Parathyroid adenoma (tissue), 2 donors: ENCODE measurements at regions not wholly inside any gene's neighbourhood (a gene's known extent, or its start where the extent isn't known, plus 50 kb on each side); places are given as distances from the start of the nearest gene placed in this dataset.

Experiments used
- H2AFZ ChIP-seq: fragments of 300-600 bp; sonication (generic); one replicate; pipeline ENCODE4 v1.7.0; 2017; ENCODE audit warnings: antibody characterized with exemption, mild to moderate bottlenecking
- H3K27ac ChIP-seq: fragments of 300-600 bp; sonication (generic); one replicate; pipeline ENCODE4 v1.7.0; 2017
- H3K27me3 ChIP-seq: fragments of 300-600 bp; sonication (generic); one replicate; pipeline ENCODE4 v1.7.0; 2017; ENCODE audit warnings: low read length; ENCODE audit not compliant: control insufficient read depth, insufficient read depth
- H3K36me3 ChIP-seq: fragments of 300-600 bp; sonication (generic); one replicate; pipeline ENCODE4 v1.7.0; 2017; ENCODE audit warnings: low read length; ENCODE audit not compliant: control insufficient read depth, insufficient read depth
- H3K4me1 ChIP-seq: fragments of 300-600 bp; sonication (generic); one replicate; pipeline ENCODE4 v1.7.0; 2017; ENCODE audit warnings: control low read depth
- H3K4me2 ChIP-seq: fragments of 300-600 bp; sonication (generic); one replicate; pipeline ENCODE4 v1.7.0; 2017; ENCODE audit warnings: low read length
- H3K4me3 ChIP-seq: fragments of 300-600 bp; sonication (generic); one replicate; pipeline ENCODE4 v1.7.0; 2017; ENCODE audit warnings: low read depth, low read length
- H3K79me2 ChIP-seq: fragments of 300-600 bp; sonication (generic); one replicate; pipeline ENCODE4 v1.7.0; 2017; ENCODE audit warnings: control low read depth
- H3K9ac ChIP-seq: fragments of 300-600 bp; sonication (generic); one replicate; pipeline ENCODE4 v1.7.0; 2017; ENCODE audit warnings: mild to moderate bottlenecking
- H3K9me3 ChIP-seq: fragments of 300-600 bp; sonication (generic); one replicate; pipeline ENCODE4 v1.7.0; 2017; ENCODE audit warnings: low read length; ENCODE audit not compliant: control insufficient read depth
- CTCF ChIP-seq: fragments of 300-600 bp; sonication (generic); IDR thresholded peaks from one replicate; pipeline ENCODE4 v1.7.0; 2017; ENCODE audit warnings: antibody characterized with exemption, mild to moderate bottlenecking
- donor health status: primary hyperparathyroidism.

GRCh38 chr10:86599729-86600128, 54.6 kb upstream of the OPN4 start:
- Histone ChIP-seq H3K27me3 (no peaks in the 10 kb centered on the region), H3K9ac (no peak overlapping the region), H3K9me3 (no peaks in the 10 kb centered on the region), H3K4me3 (no peak overlapping the region), H3K4me1 (no peaks in the 10 kb centered on the region), H3K4me2 (no peak overlapping the region), H2AFZ (peak overlapping the region; percentile 38), H3K36me3 (no peaks in the 10 kb centered on the region), H3K27ac (no peak overlapping the region), H3K79me2 (no peaks in the 10 kb centered on the region)
- TF ChIP-seq CTCF: no peak

- H3K9ac ChIP-seq: no peak overlapping the region
- no peaks in the 10 kb centered on the region for H3K9me3 ChIP-seq
Observed at GRCh38 chr10:86600296-86600695, 54.1 kb upstream of the OPN4 start.

GRCh38 chr10:86601956-86602602, 52.3 kb upstream of the OPN4 start:
- no peak overlapping the region for H3K4me3 ChIP-seq
- H3K79me2 ChIP-seq: no peaks in the 10 kb centered on the region
- TF ChIP-seq CTCF: no peak

More at GRCh38 chr10:86600296-86600695, 54.1 kb upstream of the OPN4 start:
- Histone ChIP-seq H3K27me3 (no peaks in the 10 kb centered on the region), H3K27ac (no peak overlapping the region), H2AFZ (no peak overlapping the region), H3K4me3 (no peak overlapping the region), H3K36me3 (no peaks in the 10 kb centered on the region), H3K79me2 (no peaks in the 10 kb centered on the region), H3K4me2 (no peak overlapping the region), H3K4me1 (no peaks in the 10 kb centered on the region)
- no peak for TF ChIP-seq CTCF

GRCh38 chr10:86603256-86603655, 51.1 kb upstream of the OPN4 start:
- Histone ChIP-seq H3K9me3 (no peaks in the 10 kb centered on the region), H3K79me2 (no peaks in the 10 kb centered on the region), H2AFZ (no peak overlapping the region), H3K27me3 (no peaks in the 10 kb centered on the region), H3K27ac (no peak overlapping the region), H3K4me1 (no peaks in the 10 kb centered on the region), H3K36me3 (no peaks in the 10 kb centered on the region), H3K9ac (no peak overlapping the region), H3K4me3 (no peak overlapping the region), H3K4me2 (no peak overlapping the region)
- no peak for TF ChIP-seq CTCF

More at GRCh38 chr10:86601956-86602602, 52.3 kb upstream of the OPN4 start:
- no peaks in the 10 kb centered on the region for H3K36me3 ChIP-seq
- H3K27ac ChIP-seq: no peak overlapping the region
- no peak overlapping the region for H3K9ac ChIP-seq
- H3K27me3 ChIP-seq: no peaks in the 10 kb centered on the region
- no peaks in the 10 kb centered on the region for H3K9me3 ChIP-seq
- H3K4me1 ChIP-seq: no peaks in the 10 kb centered on the region
- no peak overlapping the region for H3K4me2 ChIP-seq
- H2AFZ ChIP-seq: no peak overlapping the region
